ENCODE measurements at regions not wholly inside any gene's neighbourhood (a gene's known extent, or its start where the extent isn't known, plus 50 kb on each side); places are given as distances from the start of the nearest gene placed in this dataset.

DNA sequence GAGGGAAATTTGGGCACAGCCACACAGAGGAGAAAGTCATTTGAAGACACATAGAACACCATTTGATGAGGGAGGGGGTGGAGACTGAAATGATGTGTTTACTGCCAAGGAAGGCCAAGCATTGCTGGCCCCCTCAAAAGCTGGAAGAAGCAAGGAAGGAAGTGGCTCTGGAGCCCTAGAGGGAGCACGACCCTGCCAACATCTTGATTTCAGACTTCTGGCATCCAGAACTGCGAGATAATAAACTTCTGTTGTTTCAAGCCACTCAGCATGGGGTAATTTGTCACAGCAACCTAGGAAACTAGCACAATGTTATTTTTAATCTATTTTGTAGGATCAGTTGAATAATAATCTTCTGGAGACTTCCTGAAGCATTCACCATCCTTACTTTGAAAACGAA, 314.8 kb upstream of the GOT2 start:
- no peaks in the 10 kb centered on the region for H3K27me3 Mint-ChIP-seq (ENCODE audit: insufficient read depth)
- H3K4me3 Mint-ChIP-seq = no peak overlapping the region
- TF ChIP-seq, protein P1, sequence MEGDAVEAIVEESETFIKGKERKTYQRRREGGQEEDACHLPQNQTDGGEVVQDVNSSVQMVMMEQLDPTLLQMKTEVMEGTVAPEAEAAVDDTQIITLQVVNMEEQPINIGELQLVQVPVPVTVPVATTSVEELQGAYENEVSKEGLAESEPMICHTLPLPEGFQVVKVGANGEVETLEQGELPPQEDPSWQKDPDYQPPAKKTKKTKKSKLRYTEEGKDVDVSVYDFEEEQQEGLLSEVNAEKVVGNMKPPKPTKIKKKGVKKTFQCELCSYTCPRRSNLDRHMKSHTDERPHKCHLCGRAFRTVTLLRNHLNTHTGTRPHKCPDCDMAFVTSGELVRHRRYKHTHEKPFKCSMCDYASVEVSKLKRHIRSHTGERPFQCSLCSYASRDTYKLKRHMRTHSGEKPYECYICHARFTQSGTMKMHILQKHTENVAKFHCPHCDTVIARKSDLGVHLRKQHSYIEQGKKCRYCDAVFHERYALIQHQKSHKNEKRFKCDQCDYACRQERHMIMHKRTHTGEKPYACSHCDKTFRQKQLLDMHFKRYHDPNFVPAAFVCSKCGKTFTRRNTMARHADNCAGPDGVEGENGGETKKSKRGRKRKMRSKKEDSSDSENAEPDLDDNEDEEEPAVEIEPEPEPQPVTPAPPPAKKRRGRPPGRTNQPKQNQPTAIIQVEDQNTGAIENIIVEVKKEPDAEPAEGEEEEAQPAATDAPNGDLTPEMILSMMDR (IDR thresholded peaks at IDR 0.05) = no peak
- no peak for DNase-seq
- peak overlapping the region; percentile 59; the same call in 1 of the 2 replicates for H3K27ac Mint-ChIP-seq
- H3K36me3 Mint-ChIP-seq (ENCODE audit: low read depth) = no peaks in the 10 kb centered on the region
- H3K9me3 Mint-ChIP-seq = peaks cover 3% of the 10 kb centered on the region
- H3K4me1 Mint-ChIP-seq (ENCODE audit: low read depth) = peaks cover 27% of the 10 kb centered on the region; the same call in 1 of the 2 replicates

- TF ChIP-seq, protein P1 (IDR thresholded peaks at IDR 0.05) = peak; percentile 21; the same call in 1 of the 2 replicates
Measured at GRCh38 chr16:59047114-59047513, 313.0 kb upstream of the GOT2 start.

DNA sequence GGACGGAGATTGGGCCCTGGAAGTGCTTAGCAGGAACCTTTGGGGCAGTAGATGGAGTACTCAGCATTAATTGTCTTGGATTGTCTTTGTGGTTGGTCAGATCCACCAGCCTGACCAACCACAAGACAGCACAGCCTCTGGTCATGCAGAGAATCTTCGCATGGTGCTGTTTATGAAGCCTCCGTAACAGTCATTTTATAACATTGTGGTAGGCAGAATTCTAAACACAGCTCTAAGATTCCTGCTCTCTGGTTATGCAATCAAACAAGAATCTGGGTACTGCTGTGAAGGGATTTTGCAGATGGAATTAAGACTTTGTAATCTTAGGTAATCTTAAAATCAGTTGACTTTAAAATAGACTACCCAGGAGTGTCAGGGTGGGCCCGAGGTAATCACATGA, 312.2 kb upstream of the GOT2 start:
- Mint-ChIP-seq H3K27ac (peak overlapping the region; percentile 81; the same call in 1 of the 2 replicates), H3K36me3 (ENCODE audit: low read depth) (no peaks in the 10 kb centered on the region), H3K4me1 (ENCODE audit: low read depth) (peaks cover 27% of the 10 kb centered on the region; the same call in 1 of the 2 replicates), H3K4me3 (no peak overlapping the region), H3K9me3 (peaks cover 3% of the 10 kb centered on the region), H3K27me3 (ENCODE audit: insufficient read depth) (no peaks in the 10 kb centered on the region)
- peak; percentile 84 for DNase-seq
- TF ChIP-seq, protein P1 (IDR thresholded peaks at IDR 0.05) = no peak

More at GRCh38 chr16:59047114-59047513, 313.0 kb upstream of the GOT2 start:
- Mint-ChIP-seq H3K9me3 (peaks cover 3% of the 10 kb centered on the region), H3K27ac (no peak overlapping the region), H3K36me3 (ENCODE audit: low read depth) (no peaks in the 10 kb centered on the region), H3K4me3 (no peak overlapping the region), H3K27me3 (ENCODE audit: insufficient read depth) (no peaks in the 10 kb centered on the region), H3K4me1 (ENCODE audit: low read depth) (peaks cover 27% of the 10 kb centered on the region; the same call in 1 of the 2 replicates)
- no peak for DNase-seq

DNA sequence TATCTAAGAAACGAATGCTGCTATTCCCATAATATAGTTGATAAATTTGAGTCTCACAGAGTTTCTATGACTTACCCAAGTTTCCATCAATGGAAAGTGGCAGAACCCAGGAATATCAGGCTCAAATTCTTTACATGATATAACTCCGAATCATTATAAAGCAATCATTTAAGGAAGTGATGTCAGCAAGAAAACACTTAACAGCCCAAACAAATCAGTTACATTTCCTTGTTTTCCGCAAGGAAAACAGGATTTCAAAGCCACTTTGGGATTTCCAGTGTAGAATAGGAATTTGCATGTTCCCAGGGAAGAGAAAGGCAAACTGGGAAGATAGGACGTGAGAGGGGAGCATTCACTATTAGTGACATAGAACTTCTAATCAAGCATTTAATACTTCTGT, 311.4 kb upstream of the GOT2 start:
- no peaks in the 10 kb centered on the region for H3K36me3 Mint-ChIP-seq (ENCODE audit: low read depth)
- H3K27me3 Mint-ChIP-seq (ENCODE audit: insufficient read depth) = no peaks in the 10 kb centered on the region
- peaks cover 27% of the 10 kb centered on the region; the same call in 1 of the 2 replicates for H3K4me1 Mint-ChIP-seq (ENCODE audit: low read depth)
- peaks cover 3% of the 10 kb centered on the region for H3K9me3 Mint-ChIP-seq
- DNase-seq = no peak
- no peak overlapping the region for H3K4me3 Mint-ChIP-seq
- TF ChIP-seq, protein P1 (IDR thresholded peaks at IDR 0.05) = no peak
- H3K27ac Mint-ChIP-seq = peak overlapping the region; percentile 74; the same call in 1 of the 2 replicates

- peaks cover 3% of the 10 kb centered on the region for H3K9me3 Mint-ChIP-seq
Measured at GRCh38 chr16:59044616-59045015, 310.5 kb upstream of the GOT2 start.

More at GRCh38 chr16:59044616-59045015, 310.5 kb upstream of the GOT2 start:
- Mint-ChIP-seq H3K27me3 (ENCODE audit: insufficient read depth) (no peaks in the 10 kb centered on the region), H3K4me3 (no peak overlapping the region), H3K36me3 (ENCODE audit: low read depth) (no peaks in the 10 kb centered on the region), H3K4me1 (ENCODE audit: low read depth) (peaks cover 27% of the 10 kb centered on the region; the same call in 1 of the 2 replicates), H3K27ac (no peak overlapping the region)
- no peak for DNase-seq
- TF ChIP-seq, protein P1 (IDR thresholded peaks at IDR 0.05) = no peak
